GM19452 (cell line): ENCODE measurements at regions not wholly inside any gene's neighbourhood (a gene's known extent, or its start where the extent isn't known, plus 50 kb on each side); places are given as distances from the start of the nearest gene placed in this dataset.

Experiments
- ATAC-seq: cut with Tn5 transposase; IDR thresholded peaks from one replicate; pipeline ENCODE4 v1.9.1; 2021; ENCODE audit not compliant: unreplicated experiment

DNA sequence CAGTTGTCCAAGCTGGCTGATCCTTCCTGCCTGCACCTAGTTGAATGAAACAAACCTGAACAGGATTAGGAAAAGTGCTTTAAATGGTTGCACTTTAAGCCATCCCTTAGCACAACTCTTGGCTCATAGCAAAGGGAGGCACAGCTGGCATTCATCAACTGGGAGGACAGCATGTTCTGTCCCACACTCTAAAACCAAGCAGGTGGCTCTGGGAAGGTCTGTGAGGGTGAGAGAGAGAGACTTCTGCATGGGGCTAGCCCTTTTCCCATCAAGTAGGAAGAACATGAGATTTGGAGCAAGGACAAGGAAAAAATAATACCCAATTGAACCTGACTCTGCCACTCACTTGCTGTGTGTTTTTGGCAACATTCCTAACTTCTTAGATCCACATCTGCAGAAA lies 140.9 kb upstream of the CCL2 start:
- ATAC-seq, result no peak

DNA sequence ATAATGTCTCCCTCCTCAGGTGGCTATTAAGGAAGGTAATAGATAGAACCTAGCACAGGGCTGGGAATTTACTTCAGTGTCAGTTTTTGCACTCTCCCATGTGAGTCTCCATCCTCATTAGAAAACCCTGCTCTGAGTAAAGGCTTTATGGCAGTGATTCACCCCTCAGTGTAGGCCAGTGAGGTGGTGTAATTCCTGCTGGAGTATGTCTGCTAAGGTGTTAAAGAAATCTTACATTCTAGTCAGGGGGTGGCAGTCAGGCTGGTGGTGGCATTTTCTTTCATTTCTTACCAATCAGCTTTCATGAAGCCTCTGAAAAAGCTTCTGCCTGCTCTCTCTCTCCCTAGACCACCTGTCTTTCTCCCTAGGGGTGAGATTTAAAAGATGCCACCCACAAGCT lies 138.8 kb upstream of the CCL2 start:
- ATAC-seq, result no peak

DNA sequence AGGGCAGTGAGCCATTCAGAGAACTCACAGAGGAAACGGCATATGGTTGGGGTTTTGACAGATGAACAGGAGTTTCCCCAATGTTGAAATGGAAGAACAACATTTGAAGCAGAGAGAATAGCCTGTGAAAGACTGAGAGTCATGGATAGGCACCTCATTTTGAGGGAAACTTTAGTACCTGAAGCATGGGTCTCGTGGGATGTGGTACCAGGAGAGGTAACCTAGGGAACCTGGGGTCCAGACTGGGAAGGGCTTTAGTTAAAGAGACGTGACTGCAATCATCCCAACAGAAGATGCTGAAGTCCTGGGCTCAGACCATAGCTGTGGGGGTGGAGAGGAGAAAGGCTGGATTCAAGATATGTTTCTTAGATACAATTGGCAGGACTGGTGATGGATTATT lies 137.8 kb upstream of the CCL2 start:
- no peak for ATAC-seq

DNA sequence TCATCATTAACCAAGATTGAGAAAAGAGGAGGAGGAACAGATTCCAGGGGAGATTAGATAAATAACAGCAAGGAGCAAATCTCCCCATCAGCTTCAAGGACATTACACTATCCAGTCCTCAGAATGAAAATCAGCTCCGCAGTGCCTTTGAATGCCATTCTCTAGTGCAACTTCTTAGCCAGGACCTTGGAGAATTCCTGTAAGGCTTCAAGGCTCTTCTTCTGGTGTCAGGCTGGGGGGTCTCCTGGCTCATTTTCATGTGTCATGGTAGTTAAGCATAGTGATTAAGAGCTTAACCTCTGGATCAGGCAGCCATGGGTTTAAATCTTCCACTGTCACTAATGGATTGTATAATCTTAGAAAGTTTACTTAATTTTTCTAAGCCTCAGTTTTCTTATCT lies 137.3 kb upstream of the CCL2 start:
- no peak for ATAC-seq

DNA sequence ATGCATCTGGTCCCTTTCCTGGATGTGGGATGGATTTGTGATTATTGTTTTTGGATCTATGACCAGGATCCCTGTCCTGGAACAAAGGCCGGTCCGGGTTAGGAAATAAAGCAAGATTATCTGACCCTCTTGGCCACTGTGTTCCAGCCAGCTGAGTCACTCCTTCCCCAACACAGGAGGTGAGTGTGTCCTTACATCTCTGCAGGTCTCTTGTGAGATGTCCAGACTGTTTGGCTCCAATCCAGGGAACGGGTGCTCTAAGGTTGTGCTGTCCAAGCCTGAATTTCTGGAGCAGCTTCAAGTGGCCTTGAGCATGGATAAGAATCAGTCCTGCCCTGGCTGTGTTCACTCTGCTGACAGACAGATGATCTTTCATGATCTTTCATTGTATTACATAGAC lies 136.5 kb upstream of the CCL2 start:
- no peak for ATAC-seq

DNA sequence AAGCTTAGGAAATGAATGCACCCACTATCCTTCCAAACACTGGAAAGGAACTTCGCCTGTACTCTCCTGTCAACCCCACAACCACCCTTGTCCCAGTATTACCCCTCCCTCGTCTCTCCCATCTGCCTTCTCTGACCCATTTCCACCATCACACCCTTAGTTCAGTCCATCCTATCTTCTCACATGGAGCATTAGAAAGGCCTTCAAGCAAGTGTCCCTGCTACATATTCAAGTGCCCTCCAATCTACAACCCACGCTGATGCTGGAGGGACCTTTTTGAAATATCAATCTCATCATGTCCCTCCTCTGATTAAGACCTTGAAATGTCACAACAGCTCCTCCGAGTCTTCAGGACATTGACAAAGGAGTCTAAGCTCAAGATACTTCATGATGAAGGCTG lies 133.8 kb upstream of the CCL2 start:
- no peak for ATAC-seq

DNA sequence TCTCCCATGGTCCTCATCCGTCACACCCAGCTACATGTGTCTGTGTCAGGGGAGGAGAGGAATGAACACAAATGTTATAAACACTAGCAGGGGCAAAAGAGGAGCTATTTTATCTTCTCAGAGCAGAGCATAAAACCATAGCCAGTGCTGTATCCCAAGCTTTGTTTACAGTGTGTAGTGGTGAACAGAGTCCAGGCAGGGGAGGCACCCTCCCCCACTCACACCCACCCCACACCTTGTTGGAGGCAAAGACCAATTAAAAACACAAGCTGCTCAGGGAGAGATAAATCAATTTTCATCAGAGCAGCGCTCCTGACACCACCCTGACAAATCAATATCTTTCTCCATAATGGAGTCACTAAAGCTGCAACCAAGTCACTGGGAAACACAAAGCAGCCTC lies 132.6 kb upstream of the CCL2 start:
- no peak for ATAC-seq

DNA sequence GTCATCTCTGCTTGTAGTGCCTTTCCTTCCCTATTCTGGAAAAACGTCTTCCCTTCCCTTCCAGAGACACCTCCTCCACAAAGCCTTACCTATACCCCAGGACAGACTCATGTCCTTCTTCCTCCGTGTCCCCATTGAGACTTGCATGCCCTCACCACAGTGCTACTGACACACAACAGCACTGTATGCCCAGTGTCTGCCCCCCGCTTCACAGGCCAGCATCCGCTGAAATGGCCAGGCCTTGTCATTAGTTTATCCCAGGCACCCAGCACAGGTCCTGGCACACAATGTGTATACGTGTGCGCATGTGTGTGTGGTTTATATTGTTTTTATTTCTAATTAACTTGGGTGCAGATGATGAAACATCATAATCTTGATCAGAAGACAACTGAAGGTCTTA lies 130.1 kb upstream of the CCL2 start:
- ATAC-seq, result no peak

DNA sequence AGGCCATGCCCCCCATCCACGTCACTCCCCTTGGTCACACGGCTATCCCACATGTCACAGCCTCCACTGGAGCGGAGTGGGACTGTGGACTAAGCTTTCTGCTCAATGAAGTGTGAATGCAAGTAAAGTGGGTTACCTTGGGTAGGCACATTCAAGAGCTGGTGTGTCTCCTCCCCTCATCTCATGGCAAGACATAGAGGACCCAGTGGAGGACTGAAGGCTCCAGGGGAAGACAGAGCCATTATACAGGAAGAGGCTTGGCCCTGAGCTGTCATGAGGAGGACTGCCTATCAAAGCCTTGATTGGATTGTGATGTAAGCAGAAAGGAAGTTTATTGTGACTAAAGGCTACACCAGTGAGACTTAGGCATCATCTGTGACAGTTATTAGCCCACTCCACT lies 129.2 kb upstream of the CCL2 start:
- no peak for ATAC-seq

DNA sequence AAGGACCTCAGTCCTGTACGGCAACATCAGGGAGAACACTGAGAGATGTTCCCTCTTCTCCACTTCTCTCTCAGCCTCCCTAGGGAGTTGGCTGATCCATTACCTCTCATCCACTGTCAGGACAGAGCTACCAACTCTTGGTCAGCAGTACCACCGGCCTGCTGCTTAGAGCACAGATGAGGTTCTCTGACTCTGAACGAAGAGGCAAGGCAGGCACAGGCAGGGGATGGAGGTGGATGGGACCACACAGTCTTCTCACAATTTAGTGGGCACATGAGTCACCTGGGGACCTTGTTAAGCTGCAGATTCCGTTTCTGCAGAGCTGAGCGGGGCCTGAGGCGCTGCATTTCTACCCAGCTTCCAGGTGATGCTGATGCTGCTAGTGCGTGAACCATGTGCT lies 128.6 kb upstream of the CCL2 start:
- no peak for ATAC-seq

DNA sequence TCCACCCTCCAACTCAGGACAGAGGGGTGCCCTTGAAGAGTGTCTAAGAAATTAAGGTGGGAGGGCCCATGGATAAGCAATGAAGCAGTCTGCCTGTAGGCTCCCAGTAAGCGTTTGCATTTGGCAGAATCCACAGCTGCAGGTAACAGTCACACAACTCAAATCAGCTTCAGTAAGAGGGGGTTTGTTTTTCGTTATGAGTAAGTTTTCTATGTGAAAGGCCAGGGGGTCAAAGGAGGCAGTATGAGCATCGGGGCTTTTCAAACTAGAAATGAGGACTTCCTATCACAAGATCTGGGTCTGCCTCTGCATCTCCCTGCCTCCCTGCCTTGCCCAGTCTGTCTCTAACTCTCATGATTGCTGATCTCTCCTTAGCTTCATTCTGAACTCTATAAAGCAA lies 128.1 kb upstream of the CCL2 start:
- no peak for ATAC-seq

DNA sequence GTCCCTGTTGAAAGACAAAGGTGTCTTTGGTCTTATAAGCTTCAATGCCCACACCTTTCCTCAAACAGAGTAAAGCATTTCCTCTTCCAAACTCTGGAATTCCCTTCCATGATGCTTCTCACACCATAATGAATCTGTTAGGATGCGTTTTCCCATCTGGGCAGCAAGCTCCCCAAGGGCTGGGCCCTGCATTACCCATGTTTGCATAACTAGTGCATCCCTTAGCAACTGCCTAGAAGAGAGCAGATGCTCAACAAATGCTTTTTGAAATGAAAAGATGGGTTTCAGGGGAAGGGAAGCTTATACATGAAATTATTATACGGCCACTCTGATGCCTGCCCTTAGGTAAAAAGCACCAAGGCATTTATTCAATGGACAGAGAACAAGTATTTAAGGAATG lies 124.5 kb upstream of the CCL2 start:
- ATAC-seq, result no peak

DNA sequence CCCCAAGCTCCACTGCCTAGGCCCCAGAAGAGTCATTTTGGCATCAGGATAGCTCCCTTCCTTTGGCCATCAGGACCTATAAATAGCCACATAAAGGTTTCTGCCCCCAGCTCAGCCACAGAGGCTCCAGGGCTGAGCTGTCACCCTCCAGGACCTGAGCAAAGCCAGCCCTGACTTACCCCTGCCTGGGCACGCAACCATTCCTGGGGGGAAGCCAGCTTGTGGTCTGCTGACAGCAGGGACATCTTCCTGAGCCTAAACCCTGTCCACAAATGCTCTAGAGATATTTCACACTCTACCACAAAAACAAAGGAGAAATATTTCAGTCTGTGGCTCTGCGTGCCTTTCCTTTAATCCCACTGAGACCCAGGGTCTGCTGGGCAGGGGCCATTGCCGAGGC lies 123.7 kb upstream of the CCL2 start:
- ATAC-seq, result no peak

DNA sequence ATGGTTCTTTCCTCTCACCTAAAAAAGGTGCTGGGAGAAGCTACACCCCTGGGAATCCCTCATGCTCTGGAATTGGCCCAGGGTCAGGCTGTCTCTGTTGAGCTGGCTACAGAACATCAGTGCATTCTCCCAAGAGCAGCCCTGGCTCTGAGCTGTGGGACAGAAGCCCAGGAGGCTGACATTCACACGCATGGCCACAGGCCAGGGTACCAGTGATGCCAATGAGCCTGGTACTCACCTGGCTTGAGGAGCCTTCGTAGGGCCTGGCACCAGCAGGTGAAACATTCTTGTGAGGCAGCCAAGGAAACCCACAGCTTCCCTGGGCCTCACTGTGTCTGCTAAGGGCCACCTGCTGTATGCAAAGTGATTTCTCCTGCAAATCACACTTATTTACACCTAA lies 121.7 kb upstream of the CCL2 start:
- ATAC-seq, result no peak

DNA sequence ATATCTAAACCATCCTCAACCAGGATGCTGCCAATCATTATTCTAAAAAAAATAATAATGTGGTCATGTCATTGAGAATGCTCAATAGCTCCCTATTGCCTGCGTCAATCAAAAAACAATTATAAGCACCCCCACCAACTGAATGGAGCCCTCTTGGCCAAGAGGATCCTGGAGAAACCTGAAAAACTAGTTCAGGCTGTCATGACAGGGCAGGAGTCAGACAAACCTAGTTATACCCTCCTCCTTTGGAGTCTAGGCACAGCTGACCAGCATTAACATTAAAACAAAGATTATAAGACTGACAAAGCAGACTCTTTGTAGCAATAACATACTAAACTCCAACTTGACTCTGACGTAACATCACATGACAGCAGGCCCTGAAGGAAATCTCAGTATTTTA lies 119.2 kb upstream of the CCL2 start:
- ATAC-seq, result no peak

DNA sequence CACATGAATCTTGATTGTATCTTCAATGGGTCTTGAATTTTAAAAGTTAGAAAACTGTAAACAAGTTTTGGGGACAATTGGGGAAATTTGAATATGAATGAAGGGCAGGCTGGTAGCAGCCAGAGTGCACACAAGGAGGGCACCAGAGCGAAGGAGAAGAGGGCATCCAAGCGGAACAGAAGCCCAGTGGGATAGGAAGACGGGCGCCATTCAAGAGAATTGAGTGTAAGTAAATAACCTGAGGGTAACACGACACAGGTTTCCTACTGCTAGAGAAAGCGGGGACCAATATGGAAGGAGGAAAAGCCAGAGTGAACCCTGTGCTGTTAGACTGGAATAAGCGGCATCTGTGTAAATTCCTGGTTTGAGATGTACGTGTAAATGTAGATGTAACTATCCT lies 115.1 kb upstream of the CCL2 start:
- ATAC-seq, result no peak

DNA sequence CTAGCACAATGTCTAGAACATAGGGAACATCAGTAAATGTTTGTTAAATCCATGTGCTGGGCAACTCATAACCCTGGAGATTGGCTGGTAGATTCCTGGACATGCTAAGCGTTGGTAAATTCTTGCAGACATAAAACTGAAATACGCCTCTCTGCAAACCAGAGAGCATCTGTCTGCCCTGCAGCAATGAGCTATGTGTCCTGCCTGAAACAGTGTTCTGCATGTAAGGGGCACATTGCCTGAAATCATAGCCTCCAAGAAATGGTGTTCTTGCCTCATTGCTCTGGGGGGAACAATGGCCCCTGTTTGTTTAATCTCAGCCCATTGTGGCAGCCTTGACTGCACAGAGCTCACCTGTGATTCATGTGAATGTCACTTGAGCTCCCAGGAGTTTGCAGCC lies 113.5 kb upstream of the CCL2 start:
- no peak for ATAC-seq

DNA sequence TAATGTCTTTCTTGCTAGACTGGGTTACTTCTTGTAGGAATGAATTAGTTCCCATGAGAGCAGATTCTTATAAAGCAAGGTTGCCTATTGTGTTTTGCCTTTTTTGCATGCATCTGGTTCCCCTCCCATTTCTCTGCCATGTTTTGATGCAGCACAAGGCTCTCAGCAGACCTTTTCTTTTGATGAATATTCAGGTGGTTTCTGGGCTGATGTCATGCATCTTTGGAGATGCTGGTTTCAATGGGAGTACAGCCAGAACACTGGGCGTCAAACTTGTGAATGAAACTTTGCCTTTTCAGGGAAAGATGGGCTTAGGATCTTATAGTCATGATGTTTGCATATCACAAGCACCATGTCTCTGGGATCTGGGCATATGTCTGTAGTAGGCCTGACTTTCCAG lies 111.7 kb upstream of the CCL2 start:
- ATAC-seq, result no peak

DNA sequence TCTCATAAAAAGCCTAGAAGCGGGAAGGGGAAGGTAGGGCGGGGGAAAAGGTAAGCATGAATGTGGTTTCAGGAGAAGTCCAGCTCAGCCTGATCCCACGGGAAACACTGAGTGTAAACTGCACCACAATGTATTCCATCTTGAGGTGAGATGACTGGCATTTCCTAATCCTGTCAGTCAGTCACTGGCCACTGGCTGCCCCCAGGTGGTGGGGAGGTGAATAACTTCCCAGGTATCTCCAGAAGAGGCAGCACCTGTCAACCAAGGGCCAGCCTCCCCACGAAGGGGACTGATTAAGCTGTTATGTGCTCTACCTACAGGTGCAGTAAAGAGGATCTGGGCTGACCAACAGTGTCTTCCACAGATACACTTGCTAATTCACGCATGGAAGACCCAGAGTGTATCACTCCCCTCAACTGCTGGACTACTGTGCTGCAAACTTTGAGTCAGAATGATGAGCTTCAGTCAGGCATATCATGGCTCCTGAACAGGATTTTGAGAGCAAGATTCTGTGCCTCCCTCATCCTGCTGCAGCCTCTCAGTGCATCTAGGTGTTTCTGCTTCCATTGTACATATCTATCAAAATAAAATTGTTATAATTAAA lies 108.5 kb upstream of the CCL2 start:
- ATAC-seq, result no peak

DNA sequence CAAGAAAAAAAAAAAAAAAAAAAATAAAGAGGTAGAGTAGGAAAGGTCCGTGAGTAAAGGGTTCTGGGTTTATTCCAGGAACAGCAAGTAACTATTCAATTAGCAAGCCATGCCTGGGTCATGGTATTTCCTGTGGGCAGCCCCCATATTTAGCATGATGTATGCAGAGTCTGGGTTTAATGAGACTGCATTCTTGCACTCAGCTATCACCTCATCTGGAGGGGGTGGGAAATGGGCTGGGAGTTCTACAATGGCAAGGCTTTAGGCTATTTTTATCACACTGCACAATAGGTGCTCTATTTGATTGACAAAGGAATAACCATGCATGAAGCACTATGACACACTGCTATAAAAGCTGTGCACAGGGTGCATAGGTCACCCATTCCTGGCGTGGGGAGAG lies 104.0 kb upstream of the CCL2 start:
- ATAC-seq, result no peak

DNA sequence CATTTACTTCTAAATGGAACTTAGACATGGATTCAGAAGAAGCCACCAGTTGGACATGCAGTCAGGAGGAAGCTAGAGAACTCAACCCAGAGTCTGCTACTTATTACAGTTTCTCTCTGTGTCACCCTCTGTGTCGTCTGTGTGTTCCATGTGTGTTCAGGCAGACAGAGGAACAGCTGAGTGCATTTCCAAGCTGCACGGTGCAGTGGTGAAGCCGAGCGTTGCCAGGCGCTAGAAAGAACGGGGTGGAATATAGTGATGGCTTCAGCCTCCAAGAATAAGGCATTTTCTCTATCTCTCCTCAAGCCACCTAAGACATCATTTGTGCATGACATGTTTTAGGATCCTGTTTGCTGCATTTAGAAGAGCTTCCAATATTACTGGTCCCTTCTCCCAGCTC lies 101.1 kb upstream of the CCL2 start:
- no peak for ATAC-seq

DNA sequence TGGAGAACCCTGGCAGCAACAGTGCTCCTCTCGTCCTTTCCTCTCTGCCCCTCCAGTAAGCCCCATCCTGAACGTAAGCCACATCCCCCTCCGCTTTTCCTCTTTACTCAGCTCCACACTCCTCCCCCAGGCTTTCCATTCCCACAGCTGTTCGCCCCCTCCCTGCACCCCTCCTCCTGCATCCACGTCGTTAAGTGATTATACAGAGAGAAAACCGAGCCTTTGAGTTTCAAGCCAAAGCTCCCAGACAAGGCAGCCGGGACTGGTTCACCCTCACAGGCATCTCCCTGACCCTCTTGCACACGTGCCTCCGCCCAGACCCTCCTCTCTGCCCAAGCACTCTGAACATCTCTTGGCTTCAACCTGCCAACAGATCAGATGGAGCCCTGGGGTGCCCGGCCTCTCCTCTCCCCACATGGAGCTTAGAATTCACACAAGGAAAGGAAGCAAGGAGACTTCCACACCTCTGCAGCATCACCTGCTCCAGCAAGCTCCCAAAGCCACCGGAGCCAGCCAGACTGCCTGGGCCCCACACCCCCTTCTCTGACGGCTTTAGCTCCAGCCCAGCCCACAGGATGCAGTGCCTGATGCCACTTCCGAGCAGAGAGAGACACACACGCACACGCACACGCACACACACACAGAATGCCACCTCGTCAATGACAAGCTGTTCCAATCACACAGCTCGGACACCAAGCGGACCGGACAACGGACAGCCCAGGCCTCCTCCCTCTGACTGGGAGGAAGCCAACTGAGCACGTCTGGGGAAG lies 99.9 kb upstream of the CCL2 start:
- no peak for ATAC-seq

DNA sequence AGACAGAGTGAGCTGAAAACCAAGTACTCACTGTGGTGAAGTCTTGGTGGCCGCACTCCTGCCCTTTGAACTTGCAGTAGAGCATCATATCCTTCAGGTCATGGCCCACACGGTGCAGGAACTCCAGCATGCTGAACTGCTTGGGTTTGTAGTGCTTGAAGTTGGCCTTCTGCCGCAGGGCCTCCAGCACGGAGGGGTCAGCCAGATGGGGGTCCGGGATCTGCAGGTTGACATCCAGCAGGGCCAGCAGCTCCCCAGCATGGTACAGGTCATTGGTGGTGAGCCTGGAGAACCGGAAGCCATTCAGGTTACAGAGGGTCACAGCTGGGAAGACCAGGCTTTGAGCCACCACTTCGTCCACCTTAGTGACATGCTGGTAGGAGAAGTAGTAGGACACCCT lies 99.1 kb upstream of the CCL2 start:
- no peak for ATAC-seq
